Smooth muscle cell (in vitro differentiated cells): ENCODE measurements at regions not wholly inside any gene's neighbourhood (a gene's known extent, or its start where the extent isn't known, plus 50 kb on each side); places are given as distances from the start of the nearest gene placed in this dataset.

ENCODE experiments used
- DNase-seq: peaks from one replicate; lab custom pipeline; 2025; ENCODE audit not compliant: unreplicated experiment; lab: John Stamatoyannopoulos, UW
- H2AFZ ChIP-seq: fragments of 200-600 bp; sonication (generic); 2 replicates; pipeline ENCODE4 v1.6.0; 2016; ENCODE audit warnings: antibody characterized with exemption, low read depth, mild to moderate bottlenecking
- H3F3A ChIP-seq: fragments of 200-600 bp; sonication (generic); 2 replicates; pipeline ENCODE4 v1.6.0; 2017; ENCODE audit warnings: antibody characterized with exemption, low read depth
- H3K27ac ChIP-seq: fragments of 200-600 bp; sonication (generic); 2 replicates; pipeline ENCODE4 v1.5.1; 2016; ENCODE audit warnings: low read depth, mild to moderate bottlenecking
- H3K27me3 ChIP-seq: fragments of 200-600 bp; sonication (generic); 2 replicates; pipeline ENCODE4 v1.6.1; 2016; ENCODE audit warnings: low read depth, mild to moderate bottlenecking
- H3K36me3 ChIP-seq: fragments of 200-600 bp; sonication (generic); 2 replicates; pipeline ENCODE4 v1.5.1; 2016; ENCODE audit warnings: low read depth
- H3K4me1 ChIP-seq: fragments of 200-600 bp; sonication (generic); 2 replicates; pipeline ENCODE4 v1.5.1; 2016; ENCODE audit warnings: low read depth
- H3K4me2 ChIP-seq: fragments of 200-600 bp; sonication (generic); 2 replicates; pipeline ENCODE4 v1.6.0; 2016; ENCODE audit warnings: mild to moderate bottlenecking
- H3K4me3 ChIP-seq: fragments of 200-600 bp; sonication (generic); 2 replicates; pipeline ENCODE4 v1.5.1; 2016; ENCODE audit warnings: mild to moderate bottlenecking
- H3K79me2 ChIP-seq: fragments of 200-600 bp; sonication (generic); 2 replicates; pipeline ENCODE4 v1.6.0; 2016; ENCODE audit warnings: low read depth, mild to moderate bottlenecking
- H3K9ac ChIP-seq: fragments of 200-600 bp; sonication (generic); 2 replicates; pipeline ENCODE4 v1.6.0; 2016; ENCODE audit warnings: low read depth
- H3K9me3 ChIP-seq: fragments of 200-600 bp; sonication (generic); replicated peaks from 2 replicates; pipeline ENCODE4 v1.5.1; 2016; ENCODE audit warnings: low read depth
- H4K20me1 ChIP-seq: fragments of 200-600 bp; sonication (generic); 2 replicates; pipeline ENCODE4 v1.6.0; 2016; ENCODE audit warnings: low read depth
- WGBS: methylation state at CpG from one replicate; pipeline ENCODE4 v1.1.7; 2016; ENCODE audit warnings: low lambda C conversion rate; 5-methylcytosine and 5-hydroxymethylcytosine counted together
- TF ChIP-seq, protein P1 (sequence below): fragments of 200-600 bp; sonication (generic); IDR thresholded peaks from 2 replicates; pipeline ENCODE4 v1.5.1; 2017; ENCODE audit warnings: borderline replicate concordance, mild to moderate bottlenecking, antibody characterized with exemption; ENCODE audit not compliant: insufficient read depth, poor library complexity, severe bottlenecking

- no peaks in the 10 kb centered on the region for H4K20me1 ChIP-seq
Measured at GRCh38 chr21:14711287-14711686, 165.2 kb upstream of the SAMSN1 start.

DNA sequence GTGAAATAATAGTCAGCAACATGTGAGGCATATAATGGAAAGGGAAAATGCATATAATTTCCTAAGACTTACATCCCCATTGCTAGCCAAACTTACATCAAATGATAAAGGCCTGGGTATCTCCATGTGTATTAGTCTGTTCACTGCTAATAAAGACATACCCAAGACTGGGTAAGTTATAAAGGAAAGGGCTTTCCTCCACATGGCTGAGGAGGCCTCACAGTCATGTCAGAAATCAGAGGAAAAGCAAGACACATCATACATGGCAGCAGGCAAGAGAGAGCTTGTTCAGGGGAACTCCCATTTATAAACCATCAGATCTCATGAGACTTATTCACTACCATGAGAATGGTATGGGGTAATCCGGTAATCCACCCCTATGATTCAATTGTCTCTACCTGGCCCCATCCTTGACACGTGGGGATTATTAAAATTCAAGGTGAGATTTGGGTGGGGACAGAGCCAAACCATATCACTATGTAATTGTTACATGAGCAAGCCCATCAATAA lies 161.5 kb upstream of the SAMSN1 start:
- no peaks in the 10 kb centered on the region for H3K4me1 ChIP-seq
- H3K9me3 ChIP-seq, result no peaks in the 10 kb centered on the region
- no peak overlapping the region for H3K4me3 ChIP-seq
- H3K27ac ChIP-seq, result no peak overlapping the region
- H3F3A ChIP-seq, result no peaks in the 10 kb centered on the region
- no peaks in the 10 kb centered on the region for H3K36me3 ChIP-seq
- H2AFZ ChIP-seq, result no peak overlapping the region
- H3K9ac ChIP-seq, result no peak overlapping the region
- H4K20me1 ChIP-seq, result no peaks in the 10 kb centered on the region
- WGBS, result 79% methylated on average over 2 of the region's 2 CpGs
- TF ChIP-seq, protein P1, sequence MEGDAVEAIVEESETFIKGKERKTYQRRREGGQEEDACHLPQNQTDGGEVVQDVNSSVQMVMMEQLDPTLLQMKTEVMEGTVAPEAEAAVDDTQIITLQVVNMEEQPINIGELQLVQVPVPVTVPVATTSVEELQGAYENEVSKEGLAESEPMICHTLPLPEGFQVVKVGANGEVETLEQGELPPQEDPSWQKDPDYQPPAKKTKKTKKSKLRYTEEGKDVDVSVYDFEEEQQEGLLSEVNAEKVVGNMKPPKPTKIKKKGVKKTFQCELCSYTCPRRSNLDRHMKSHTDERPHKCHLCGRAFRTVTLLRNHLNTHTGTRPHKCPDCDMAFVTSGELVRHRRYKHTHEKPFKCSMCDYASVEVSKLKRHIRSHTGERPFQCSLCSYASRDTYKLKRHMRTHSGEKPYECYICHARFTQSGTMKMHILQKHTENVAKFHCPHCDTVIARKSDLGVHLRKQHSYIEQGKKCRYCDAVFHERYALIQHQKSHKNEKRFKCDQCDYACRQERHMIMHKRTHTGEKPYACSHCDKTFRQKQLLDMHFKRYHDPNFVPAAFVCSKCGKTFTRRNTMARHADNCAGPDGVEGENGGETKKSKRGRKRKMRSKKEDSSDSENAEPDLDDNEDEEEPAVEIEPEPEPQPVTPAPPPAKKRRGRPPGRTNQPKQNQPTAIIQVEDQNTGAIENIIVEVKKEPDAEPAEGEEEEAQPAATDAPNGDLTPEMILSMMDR, result no peak
- H3K79me2 ChIP-seq, result no peaks in the 10 kb centered on the region
- no peak overlapping the region for H3K4me2 ChIP-seq
- H3K27me3 ChIP-seq, result no peaks in the 10 kb centered on the region
- DNase-seq, result no peak

More at GRCh38 chr21:14711287-14711686, 165.2 kb upstream of the SAMSN1 start:
- H3F3A ChIP-seq, result no peaks in the 10 kb centered on the region
- H3K4me2 ChIP-seq, result no peak overlapping the region
- peak overlapping the region; percentile 16 for H3K27ac ChIP-seq
- TF ChIP-seq, protein P1, result no peak
- H3K4me1 ChIP-seq, result no peaks in the 10 kb centered on the region
- WGBS, result 74% methylated on average over 1 of the region's 1 CpG
- no peak for DNase-seq
- H3K79me2 ChIP-seq, result no peaks in the 10 kb centered on the region
- H3K9ac ChIP-seq, result no peak overlapping the region
- no peaks in the 10 kb centered on the region for H3K36me3 ChIP-seq
- H2AFZ ChIP-seq, result no peak overlapping the region
- H3K9me3 ChIP-seq, result no peaks in the 10 kb centered on the region
- no peaks in the 10 kb centered on the region for H3K27me3 ChIP-seq
- H3K4me3 ChIP-seq, result no peak overlapping the region

- Histone ChIP-seq H4K20me1 (no peaks in the 10 kb centered on the region), H3F3A (no peaks in the 10 kb centered on the region), H3K4me1 (no peaks in the 10 kb centered on the region), H3K4me3 (no peak overlapping the region), H3K36me3 (no peaks in the 10 kb centered on the region), H3K9me3 (no peaks in the 10 kb centered on the region), H3K4me2 (no peak overlapping the region), H3K27ac (no peak overlapping the region), H3K9ac (no peak overlapping the region), H2AFZ (no peak overlapping the region), H3K27me3 (no peaks in the 10 kb centered on the region), H3K79me2 (no peaks in the 10 kb centered on the region)
- WGBS, result 74% methylated on average over 7 of the region's 7 CpGs
- no peak for DNase-seq
- TF ChIP-seq, protein P1, result no peak
Measured at GRCh38 chr21:14706712-14707510, 160.8 kb upstream of the SAMSN1 start.
